GM12878 (cell line): ENCODE measurements at regions not wholly inside any gene's neighbourhood (a gene's known extent, or its start where the extent isn't known, plus 50 kb on each side); places are given as distances from the start of the nearest gene placed in this dataset.

Source experiments
- EGR1 ChIP-seq, 2 experiments: IDR thresholded peaks; 1 replicate in 1 of 2; 2 replicates in 1 of 2; pipeline ENCODE4 v1.6.1; 2011 to 2012; ENCODE audit warnings: low read depth in 2 of 2, low read length in 2 of 2, borderline replicate concordance in 1 of 2, mild to moderate bottlenecking in 1 of 2, moderate library complexity in 1 of 2
- EP300 ChIP-seq, 2 experiments: fragments of 150-350 bp in 1 of 2; IDR thresholded peaks; 2 replicates each; pipeline ENCODE4 v1.6.1; 2011 to 2012; ENCODE audit warnings: low read depth in 2 of 2, low read length in 2 of 2, borderline replicate concordance in 1 of 2, improper control_type of control experiment in 1 of 2, inconsistent platforms in 1 of 2; ENCODE audit not compliant: control insufficient read depth in 1 of 2
- NFYA ChIP-seq: IDR thresholded peaks from 2 replicates; pipeline ENCODE4 v1.6.1; 2011; ENCODE audit warnings: low read depth, mild to moderate bottlenecking, low read length, improper control_type of control experiment, borderline replicate concordance
- NR2C2 ChIP-seq: IDR thresholded peaks from 2 replicates; pipeline ENCODE4 v1.6.1; 2011; ENCODE audit warnings: borderline replicate concordance, low read depth; ENCODE audit not compliant: control insufficient read depth, insufficient read length
- RBBP5 ChIP-seq: fragments of 200-600 bp; sonication (generic); conservative IDR thresholded peaks from 2 replicates; pipeline ENCODE4 v1.6.1; 2016
- TCF12 ChIP-seq: IDR thresholded peaks from 2 replicates; pipeline ENCODE4 v1.6.1; 2011; ENCODE audit warnings: low read depth, mild to moderate bottlenecking, low read length
- ZBED1 ChIP-seq: IDR thresholded peaks from 2 replicates; pipeline ENCODE4 v1.6.1; 2016; ENCODE audit warnings: borderline replicate concordance
- TF ChIP-seq, protein P1 (sequence below), 3 experiments: IDR thresholded peaks in 2 of 3; conservative IDR thresholded peaks in 1 of 3; 2 replicates each; pipeline ENCODE4 v1.5.1; 2011; ENCODE audit warnings: low read depth in 3 of 3, low read length in 3 of 3, mild to moderate bottlenecking in 3 of 3, control low read depth in 2 of 3, moderate library complexity in 2 of 3, inconsistent platforms in 1 of 3, mixed read lengths in 1 of 3; ENCODE audit not compliant: control insufficient read depth in 2 of 3, insufficient read depth in 1 of 3; ENCODE audit errors: extremely low read depth in 1 of 3

DNA sequence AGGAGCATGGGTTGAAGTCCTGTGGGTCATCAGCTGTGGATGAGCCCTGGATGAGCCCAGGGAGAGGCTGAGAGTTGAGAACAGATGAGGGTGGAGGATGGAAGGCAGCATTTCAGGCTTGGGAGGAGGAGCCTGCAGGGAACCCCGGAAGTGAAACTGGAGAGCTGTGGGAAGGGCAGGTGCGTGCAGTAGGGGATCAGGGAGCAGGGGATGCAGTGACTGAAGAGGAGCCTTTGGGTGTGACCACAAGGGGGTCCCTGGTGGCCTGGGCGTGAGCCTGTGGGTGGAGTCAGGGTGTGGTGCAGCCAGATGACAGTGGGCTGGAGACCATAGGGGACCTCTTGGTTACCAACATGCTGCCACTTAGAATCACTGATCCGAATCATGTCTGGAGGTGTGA, 115.5 kb downstream of the PAPOLA start:
- TF ChIP-seq RBBP5 (no peak), EP300 (IDR thresholded peaks at IDR 0.05; ENCODE audit: borderline replicate concordance in 1 of 2, control insufficient read depth in 1 of 2, low read depth in 2 of 2, low read length in 2 of 2) (no peak), TCF12 (no peak), EGR1 (IDR thresholded peaks at IDR 0.05; ENCODE audit: borderline replicate concordance in 1 of 2, low read depth in 2 of 2, low read length in 2 of 2) (no peak), ZBED1 (no peak), NFYA (no peak), NR2C2 (no peak)
- TF ChIP-seq, protein P1, sequence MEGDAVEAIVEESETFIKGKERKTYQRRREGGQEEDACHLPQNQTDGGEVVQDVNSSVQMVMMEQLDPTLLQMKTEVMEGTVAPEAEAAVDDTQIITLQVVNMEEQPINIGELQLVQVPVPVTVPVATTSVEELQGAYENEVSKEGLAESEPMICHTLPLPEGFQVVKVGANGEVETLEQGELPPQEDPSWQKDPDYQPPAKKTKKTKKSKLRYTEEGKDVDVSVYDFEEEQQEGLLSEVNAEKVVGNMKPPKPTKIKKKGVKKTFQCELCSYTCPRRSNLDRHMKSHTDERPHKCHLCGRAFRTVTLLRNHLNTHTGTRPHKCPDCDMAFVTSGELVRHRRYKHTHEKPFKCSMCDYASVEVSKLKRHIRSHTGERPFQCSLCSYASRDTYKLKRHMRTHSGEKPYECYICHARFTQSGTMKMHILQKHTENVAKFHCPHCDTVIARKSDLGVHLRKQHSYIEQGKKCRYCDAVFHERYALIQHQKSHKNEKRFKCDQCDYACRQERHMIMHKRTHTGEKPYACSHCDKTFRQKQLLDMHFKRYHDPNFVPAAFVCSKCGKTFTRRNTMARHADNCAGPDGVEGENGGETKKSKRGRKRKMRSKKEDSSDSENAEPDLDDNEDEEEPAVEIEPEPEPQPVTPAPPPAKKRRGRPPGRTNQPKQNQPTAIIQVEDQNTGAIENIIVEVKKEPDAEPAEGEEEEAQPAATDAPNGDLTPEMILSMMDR (IDR thresholded peaks at IDR 0.05 in 2 of 3, conservative IDR thresholded peaks at IDR 0.05 in 1 of 3; ENCODE audit: control insufficient read depth in 2 of 3, extremely low read depth in 1 of 3, insufficient read depth in 1 of 3, low read depth in 3 of 3, low read length in 3 of 3): no peak
